HCT116 (cell line): ENCODE measurements at regions not wholly inside any gene's neighbourhood (a gene's known extent, or its start where the extent isn't known, plus 50 kb on each side); places are given as distances from the start of the nearest gene placed in this dataset.

Experiments used
- ATAC-seq: fragments of 200-7000 bp; cut with Tn5 transposase; 2 replicates; pipeline ENCODE4 v1.9.1; 2020; ENCODE audit warnings: mild to moderate bottlenecking, moderate library complexity
- BruUV-seq: library from RNA; stranded (reverse); fragments of 400-500 nt; replicated peaks from 2 replicates; lab custom pipeline; 2021; lab: Mats Ljungman, UMichigan
- CTCF ChIA-PET: fragments of 300-600 bp; sonication (Branson Sonifier 250); formaldehyde crosslinking; loops from one replicate; lab custom pipeline; 2021; ENCODE audit warnings: antibody characterized with exemption; lab: Charles Lee
- POLR2A ChIA-PET: fragments of 300-600, 350-600 bp; sonication (Branson Sonifier 250); formaldehyde crosslinking; loops from one replicate; lab custom pipeline; 2021; ENCODE audit warnings: antibody characterized with exemption; lab: Charles Lee
- RAD21 ChIA-PET, 2 experiments: fragments of 300-600 bp; sonication (Branson Sonifier 250); formaldehyde crosslinking; loops; one replicate each; lab custom pipeline; 2023; ENCODE audit warnings: low total read pairs in 2 of 2; ENCODE audit not compliant: uncharacterized antibody in 2 of 2, unreplicated experiment in 2 of 2, low non-redundant PET in 1 of 2; lab: Charles Lee
- DNase-seq: peaks from one replicate; pipeline ENCODE4 v3.0.0-alpha.2; 2010; ENCODE audit warnings: low read depth, low spot score
- H2AFZ ChIP-seq: fragments of 200-600 bp; shearing (Covaris generic), sonication (generic); 2 replicates; pipeline ENCODE4 v1.6.1; 2017; ENCODE audit warnings: low read depth, mixed run types, mixed read lengths, antibody characterized with exemption, low read length; ENCODE audit not compliant: poor library complexity, severe bottlenecking
- H3K27ac ChIP-seq: 2 replicates; pipeline ENCODE4 v1.5.1; 2012; ENCODE audit warnings: low read depth, low read length
- H3K27me3 ChIP-seq: fragments of 200-600 bp; sonication (generic); 2 replicates; pipeline ENCODE4 v1.6.1; 2016; ENCODE audit warnings: mixed run types, low read length, mixed read lengths; ENCODE audit not compliant: insufficient read depth
- H3K36me3 ChIP-seq, 2 experiments: fragments of 200-500 bp in 1 of 2; fragments of 200-600 bp in 1 of 2; sonication (Bioruptor generic) in 1 of 2; sonication (generic) in 1 of 2; 2 replicates each; pipeline versions ENCODE4 v1.5.1 to v1.6.1; 2014 to 2016; ENCODE audit warnings: low read length in 2 of 2, inconsistent platforms in 1 of 2, mixed read lengths in 1 of 2, mixed run types in 1 of 2; ENCODE audit not compliant: insufficient read depth in 2 of 2, control insufficient read depth in 1 of 2
- H3K4me1 ChIP-seq, 2 experiments: fragments of 200-600 bp in 1 of 2; sonication (generic) in 1 of 2; 2 replicates each; pipeline versions ENCODE4 v1.5.1 to v1.6.1; 2012 to 2017; ENCODE audit warnings: low read length in 2 of 2, inconsistent platforms in 1 of 2, mild to moderate bottlenecking in 1 of 2, mixed read lengths in 1 of 2, mixed run types in 1 of 2, moderate library complexity in 1 of 2; ENCODE audit not compliant: insufficient read depth in 2 of 2, control insufficient read depth in 1 of 2
- H3K4me2 ChIP-seq: fragments of 200-600 bp; sonication (generic); 2 replicates; pipeline ENCODE4 v1.6.1; 2017; ENCODE audit warnings: mixed run types, low read length, mixed read lengths
- H3K4me3 ChIP-seq, 2 experiments: fragments of 200-600 bp in 1 of 2; sonication (generic) in 1 of 2; replicated peaks in 1 of 2; 2 replicates each; pipeline ENCODE4 v1.5.1; 2011 to 2016; ENCODE audit warnings: low read length in 2 of 2, control low read depth in 1 of 2, low read depth in 1 of 2, mild to moderate bottlenecking in 1 of 2, mixed read lengths in 1 of 2, mixed run types in 1 of 2
- H3K79me2 ChIP-seq: fragments of 200-600 bp; sonication (generic); 2 replicates; pipeline ENCODE4 v1.6.1; 2017; ENCODE audit warnings: mild to moderate bottlenecking, mixed run types, low read length, moderate library complexity, mixed read lengths; ENCODE audit not compliant: insufficient read depth
- H3K9ac ChIP-seq: fragments of 200-600 bp; sonication (generic); 2 replicates; pipeline ENCODE4 v1.6.1; 2016; ENCODE audit warnings: low read length, mixed read lengths
- H3K9me2 ChIP-seq: fragments of 200-600 bp; sonication (generic), shearing (Covaris generic); 2 replicates; pipeline ENCODE4 v1.6.1; 2017; ENCODE audit warnings: mixed run types, mild to moderate bottlenecking, moderate library complexity; ENCODE audit not compliant: insufficient read depth
- H3K9me3 ChIP-seq, 2 experiments: fragments of 200-500 bp in 1 of 2; fragments of 200-600 bp in 1 of 2; sonication (Bioruptor generic) in 1 of 2; sonication (generic) in 1 of 2; 2 replicates each; pipeline ENCODE4 v1.6.1; 2014 to 2017; ENCODE audit warnings: low read length in 2 of 2, mixed read lengths in 2 of 2, inconsistent platforms in 1 of 2, low read depth in 1 of 2, mild to moderate bottlenecking in 1 of 2, mixed run types in 1 of 2, moderate library complexity in 1 of 2; ENCODE audit not compliant: control insufficient read depth in 1 of 2, insufficient read depth in 1 of 2
- H4K20me1 ChIP-seq: fragments of 200-600 bp; sonication (generic), shearing (Covaris generic); 2 replicates; pipeline ENCODE4 v1.6.1; 2017; ENCODE audit warnings: mixed run types, mild to moderate bottlenecking, moderate library complexity; ENCODE audit not compliant: insufficient read depth
- CEBPB ChIP-seq: IDR thresholded peaks from 2 replicates; pipeline ENCODE4 v1.6.1; 2012; ENCODE audit warnings: low read depth
- EZH2phosphoT487 ChIP-seq: fragments of 200-600 bp; IDR thresholded peaks from 2 replicates; pipeline ENCODE4 v1.6.1; 2018; ENCODE audit warnings: antibody characterized with exemption, borderline replicate concordance
- JUND ChIP-seq: IDR thresholded peaks from 2 replicates; pipeline ENCODE4 v1.6.1; 2012
- POLR2AphosphoS5 ChIP-seq: IDR thresholded peaks from 2 replicates; pipeline ENCODE4 v1.6.1; 2011; ENCODE audit warnings: mild to moderate bottlenecking, low read depth, low read length, moderate library complexity
- RAD21 ChIP-seq: IDR thresholded peaks from 2 replicates; pipeline ENCODE4 v1.6.1; 2012; ENCODE audit warnings: low read depth, mild to moderate bottlenecking
- SP1 ChIP-seq: IDR thresholded peaks from 2 replicates; pipeline ENCODE4 v1.6.1; 2012; ENCODE audit warnings: low read depth
- SRF ChIP-seq: IDR thresholded peaks from 2 replicates; pipeline ENCODE4 v1.6.1; 2012; ENCODE audit warnings: low read depth
- TCF7L2 ChIP-seq: IDR thresholded peaks from 2 replicates; pipeline ENCODE4 v1.7.0; 2011; ENCODE audit warnings: borderline replicate concordance, inconsistent platforms; ENCODE audit not compliant: insufficient read depth, insufficient read length; ENCODE audit errors: extremely low read depth
- ZNF274 ChIP-seq: fragments of 200-500 bp; sonication (Bioruptor generic); IDR thresholded peaks from 2 replicates; pipeline ENCODE4 v1.6.1; 2014; ENCODE audit warnings: mild to moderate bottlenecking, low read depth, low read length, inconsistent platforms
- intact Hi-C: fragments of 100-400 bp; cut with micrococcal nuclease; formaldehyde crosslinking; loops from 2 replicates; pipeline ENCODE4 v1.10.0; 2022
- TF ChIP-seq, protein P1 (sequence below), 3 experiments: fragments of 200-600 bp in 1 of 3; sonication (generic) in 1 of 3; IDR thresholded peaks in 2 of 3; conservative IDR thresholded peaks in 1 of 3; 2 replicates each; pipeline ENCODE4 v1.5.1; 2012 to 2017; ENCODE audit warnings: low read depth in 2 of 3, low read length in 2 of 3, antibody characterized with exemption in 1 of 3, borderline replicate concordance in 1 of 3, control low read depth in 1 of 3, mild to moderate bottlenecking in 1 of 3, mixed read lengths in 1 of 3, mixed run types in 1 of 3, moderate library complexity in 1 of 3; ENCODE audit not compliant: insufficient read depth in 1 of 3
- TF ChIP-seq, protein P2 (sequence below): IDR thresholded peaks from 2 replicates; pipeline ENCODE4 v1.6.1; 2012
- TF ChIP-seq, protein P3 (sequence below): IDR thresholded peaks from 2 replicates; pipeline ENCODE4 v1.6.1; 2012

DNA sequence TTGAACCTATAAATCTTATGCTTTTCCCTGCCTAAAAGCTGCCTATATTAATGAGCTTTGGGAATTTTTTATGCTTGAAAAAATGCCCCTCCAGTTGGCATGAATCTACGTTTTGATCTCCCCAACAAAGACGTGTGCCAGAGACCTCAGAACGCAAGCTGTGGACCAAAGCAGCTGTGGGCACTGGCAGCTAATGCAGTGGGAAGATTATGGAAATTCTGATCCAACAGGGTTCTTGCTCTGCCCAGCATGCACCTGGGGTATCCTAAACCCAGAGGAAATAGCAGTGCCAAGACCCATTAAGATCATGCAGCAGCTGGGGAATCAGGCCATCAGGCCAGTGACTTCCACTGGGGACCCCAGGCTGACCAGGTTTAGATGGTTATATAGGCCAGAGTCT is 423.0 kb downstream of the ZBBX start:
- Histone ChIP-seq H3K4me3 (no peak overlapping the region), H2AFZ (no peak overlapping the region), H3K27me3 (no peaks in the 10 kb centered on the region), H3K9me2 (no peaks in the 10 kb centered on the region), H3K4me1 (peaks cover 0 to 10% of the 10 kb centered on the region in 2 experiments; a peak in 2 of 4 replicates), H3K27ac (no peak overlapping the region), H3K79me2 (no peaks in the 10 kb centered on the region), H4K20me1 (no peaks in the 10 kb centered on the region), H3K9me3 (no peaks in the 10 kb centered on the region), H3K4me2 (no peak overlapping the region)
- CTCF ChIA-PET: no interaction called here
- RAD21 ChIA-PET: no interaction called here
- intact Hi-C loops: no loop called here
- no TSS peak for BruUV-seq
- no peak for DNase-seq
- POLR2A ChIA-PET: no interaction called here
- TF ChIP-seq CEBPB (no peak), ZNF274 (no peak), EZH2phosphoT487 (no peak), SRF (no peak), SP1 (no peak), RAD21 (no peak), POLR2AphosphoS5 (no peak), JUND (no peak), TCF7L2 (no peak)
- TF ChIP-seq, protein P1, sequence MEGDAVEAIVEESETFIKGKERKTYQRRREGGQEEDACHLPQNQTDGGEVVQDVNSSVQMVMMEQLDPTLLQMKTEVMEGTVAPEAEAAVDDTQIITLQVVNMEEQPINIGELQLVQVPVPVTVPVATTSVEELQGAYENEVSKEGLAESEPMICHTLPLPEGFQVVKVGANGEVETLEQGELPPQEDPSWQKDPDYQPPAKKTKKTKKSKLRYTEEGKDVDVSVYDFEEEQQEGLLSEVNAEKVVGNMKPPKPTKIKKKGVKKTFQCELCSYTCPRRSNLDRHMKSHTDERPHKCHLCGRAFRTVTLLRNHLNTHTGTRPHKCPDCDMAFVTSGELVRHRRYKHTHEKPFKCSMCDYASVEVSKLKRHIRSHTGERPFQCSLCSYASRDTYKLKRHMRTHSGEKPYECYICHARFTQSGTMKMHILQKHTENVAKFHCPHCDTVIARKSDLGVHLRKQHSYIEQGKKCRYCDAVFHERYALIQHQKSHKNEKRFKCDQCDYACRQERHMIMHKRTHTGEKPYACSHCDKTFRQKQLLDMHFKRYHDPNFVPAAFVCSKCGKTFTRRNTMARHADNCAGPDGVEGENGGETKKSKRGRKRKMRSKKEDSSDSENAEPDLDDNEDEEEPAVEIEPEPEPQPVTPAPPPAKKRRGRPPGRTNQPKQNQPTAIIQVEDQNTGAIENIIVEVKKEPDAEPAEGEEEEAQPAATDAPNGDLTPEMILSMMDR (IDR thresholded peaks at IDR 0.05 in 2 of 3, conservative IDR thresholded peaks at IDR 0.05 in 1 of 3; ENCODE audit: borderline replicate concordance in 1 of 3, insufficient read depth in 1 of 3, low read depth in 2 of 3, low read length in 2 of 3): no peak
- TF ChIP-seq, protein P2, sequence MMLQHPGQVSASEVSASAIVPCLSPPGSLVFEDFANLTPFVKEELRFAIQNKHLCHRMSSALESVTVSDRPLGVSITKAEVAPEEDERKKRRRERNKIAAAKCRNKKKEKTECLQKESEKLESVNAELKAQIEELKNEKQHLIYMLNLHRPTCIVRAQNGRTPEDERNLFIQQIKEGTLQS: no peak
- TF ChIP-seq, protein P3, sequence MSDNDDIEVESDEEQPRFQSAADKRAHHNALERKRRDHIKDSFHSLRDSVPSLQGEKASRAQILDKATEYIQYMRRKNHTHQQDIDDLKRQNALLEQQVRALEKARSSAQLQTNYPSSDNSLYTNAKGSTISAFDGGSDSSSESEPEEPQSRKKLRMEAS: no peak
- TF ChIP-seq, all 23 proteins: peak for 0
- no peaks in the 10 kb centered on the region for H3K36me3 ChIP-seq
- H3K9ac ChIP-seq: no peak overlapping the region
- ATAC-seq: no peak
